K562 (cell line): ENCODE measurements at regions not wholly inside any gene's neighbourhood (a gene's known extent, or its start where the extent isn't known, plus 50 kb on each side); places are given as distances from the start of the nearest gene placed in this dataset.
A peak's percentile ranks its signal among the peaks of the same experiment; 100 is the strongest.

ENCODE experiments used
- ATAC-seq: fragments of 200-7000 bp; cut with Tn5 transposase; 3 replicates; pipeline ENCODE4 v1.9.1; 2020; ENCODE audit warnings: moderate library complexity
- BruUV-seq: library from RNA; stranded (reverse); fragments of 400-500 nt; replicated peaks from 2 replicates; lab custom pipeline; 2021; lab: Mats Ljungman, UMichigan
- CTCF ChIA-PET: fragments of 300-600 bp; formaldehyde crosslinking; extraction: SDS; loops from one replicate; lab custom pipeline; 2021; ENCODE audit warnings: low intra/inter-chr PET ratio; lab: Yijun Ruan, JAX
- POLR2A ChIA-PET: fragments of 300-600, 350-650 bp; sonication (Branson Sonifier 250); formaldehyde crosslinking; extraction: SDS; loops from one replicate; lab custom pipeline; 2021; ENCODE audit warnings: antibody characterized with exemption, inconsistent platforms; lab: Yijun Ruan, JAX
- DNase-seq, 4 experiments: peaks; one replicate each; pipeline versions ENCODE4 v3.0.0 to v3.0.0-alpha.2; 2011 to 2018; ENCODE audit warnings: low spot score in 3 of 4, mixed read lengths in 3 of 4; ENCODE audit errors: extremely low read depth in 1 of 4
- FAIRE-seq: peaks from 2 replicates; lab custom pipeline; 2011; peaks lifted over from hg19 to GRCh38; lab: Jason Lieb, UNC
- H2AFZ ChIP-seq: 2 replicates; pipeline ENCODE4 v1.6.0; 2011; ENCODE audit warnings: low read depth, low read length, control low read depth, inconsistent platforms
- H3K27ac ChIP-seq: fragments of 200-600 bp; 3 replicates; pipeline ENCODE4 v1.8.0; 2011; ENCODE audit warnings: low read depth, mild to moderate bottlenecking, control low read depth, inconsistent platforms, low read length, moderate library complexity, mixed read lengths; ENCODE audit errors: extremely low read depth
- H3K27me3 ChIP-seq, 2 experiments: fragments of 300-600 bp in 1 of 2; 2 replicates in 1 of 2; 3 replicates in 1 of 2; pipeline versions ENCODE4 v1.6.0 to v1.8.0; 2011; ENCODE audit warnings: inconsistent platforms in 2 of 2, low read length in 2 of 2, mild to moderate bottlenecking in 1 of 2, mixed read lengths in 1 of 2, moderate library complexity in 1 of 2; ENCODE audit not compliant: control insufficient read depth in 2 of 2, insufficient read depth in 2 of 2
- H3K36me3 ChIP-seq: fragments of 300-600 bp; 3 replicates; pipeline ENCODE4 v1.8.0; 2011; ENCODE audit warnings: mild to moderate bottlenecking, low read length, inconsistent platforms; ENCODE audit not compliant: control insufficient read depth, insufficient read depth
- H3K4me1 ChIP-seq, 2 experiments: fragments of 200-600 bp in 1 of 2; replicated peaks in 1 of 2; 2 replicates in 1 of 2; 3 replicates in 1 of 2; pipeline versions ENCODE4 v1.5.1 to v1.8.0; 2011; ENCODE audit warnings: inconsistent platforms in 2 of 2, low read length in 2 of 2, mild to moderate bottlenecking in 1 of 2, mixed read lengths in 1 of 2, moderate library complexity in 1 of 2; ENCODE audit not compliant: control insufficient read depth in 2 of 2, insufficient read depth in 2 of 2
- H3K4me2 ChIP-seq: 2 replicates; pipeline ENCODE4 v1.6.1; 2011; ENCODE audit warnings: low read length, control low read depth, inconsistent platforms, mixed read lengths; ENCODE audit not compliant: insufficient read depth
- H3K4me3 ChIP-seq: fragments of 200-600 bp; sonication (generic), shearing (Covaris generic); 2 replicates; pipeline ENCODE4 v1.5.1; 2016; ENCODE audit warnings: control low read depth, inconsistent platforms
- H3K79me2 ChIP-seq: fragments of 200-600 bp; 3 replicates; pipeline ENCODE4 v1.8.0; 2011; ENCODE audit warnings: low read length, inconsistent platforms; ENCODE audit not compliant: control insufficient read depth, insufficient read depth
- H3K9ac ChIP-seq, 2 experiments: 2 replicates each; pipeline versions ENCODE4 v1.6.0 to v1.6.1; 2011; ENCODE audit warnings: low read depth in 2 of 2, low read length in 2 of 2, control low read depth in 1 of 2, inconsistent platforms in 1 of 2, mild to moderate bottlenecking in 1 of 2, mixed read lengths in 1 of 2; ENCODE audit not compliant: insufficient read depth in 1 of 2
- H3K9me1 ChIP-seq: one replicate; pipeline ENCODE4 v1.6.0; 2011; ENCODE audit warnings: inconsistent platforms, mild to moderate bottlenecking, low read length, moderate library complexity; ENCODE audit not compliant: control insufficient read depth, insufficient read depth
- H3K9me3 ChIP-seq: replicated peaks from 2 replicates; pipeline ENCODE4 v1.5.1; 2011; ENCODE audit warnings: low read depth, low read length, inconsistent platforms; ENCODE audit not compliant: control insufficient read depth, insufficient read depth
- H4K20me1 ChIP-seq: replicated peaks from 2 replicates; pipeline ENCODE4 v1.6.1; 2011; ENCODE audit warnings: low read length, inconsistent platforms, mixed read lengths; ENCODE audit not compliant: control insufficient read depth, insufficient read depth
- BRD4 ChIP-seq: fragments of 200-600 bp; sonication (generic); IDR thresholded peaks from 2 replicates; pipeline ENCODE4 v1.6.1; 2017; ENCODE audit warnings: inconsistent platforms
- C11orf30 ChIP-seq: fragments of 450-650 bp; IDR thresholded peaks from 2 replicates; pipeline ENCODE4 v1.6.1; 2016; ENCODE audit warnings: low read depth, mild to moderate bottlenecking
- CBFB ChIP-seq: sonication (generic); formaldehyde crosslinking; IDR thresholded peaks from 2 replicates; pipeline ENCODE4 v1.4.0; 2020; ENCODE audit warnings: mild to moderate bottlenecking, missing genetic modification reagents
- FOS ChIP-seq: IDR thresholded peaks from 3 replicates; pipeline ENCODE4 v1.6.1; 2011; ENCODE audit not compliant: insufficient read length; ENCODE audit errors: extremely low read depth
- MAFF ChIP-seq: IDR thresholded peaks from 2 replicates; pipeline ENCODE4 v1.6.1; 2012; ENCODE audit warnings: low read length, improper control_type of control experiment
- MAFG ChIP-seq: fragments of 450-650 bp; conservative IDR thresholded peaks from 2 replicates; pipeline ENCODE4 v1.6.1; 2016; ENCODE audit warnings: missing genetic modification characterization, missing compliant biosample characterization
- MAFK ChIP-seq: IDR thresholded peaks from 2 replicates; pipeline ENCODE4 v1.6.1; 2011; ENCODE audit warnings: low read length, improper control_type of control experiment
- MLX ChIP-seq, 2 experiments: fragments of 450-650 bp in 1 of 2; sonication (generic) in 1 of 2; formaldehyde crosslinking; conservative IDR thresholded peaks; 2 replicates each; pipeline versions ENCODE4 v1.4.0 to v1.8.1; 2020 to 2022; ENCODE audit warnings: mild to moderate bottlenecking in 1 of 2, missing genetic modification reagents in 1 of 2
- NFXL1 ChIP-seq: fragments of 450-650 bp; formaldehyde crosslinking; IDR thresholded peaks from 2 replicates; pipeline ENCODE4 v1.4.0; 2021; ENCODE audit warnings: mild to moderate bottlenecking
- THRA ChIP-seq: fragments of 450-650 bp; IDR thresholded peaks from 2 replicates; pipeline ENCODE4 v1.6.1; 2017; ENCODE audit warnings: mild to moderate bottlenecking, moderate library complexity
- ZFP36 ChIP-seq: fragments of 150-350 bp; IDR thresholded peaks from 2 replicates; pipeline ENCODE4 v1.6.1; 2018; ENCODE audit warnings: low read length, low read depth; ENCODE audit not compliant: partially characterized antibody
- ZNF12 ChIP-seq: sonication (generic); formaldehyde crosslinking; IDR thresholded peaks from 2 replicates; pipeline ENCODE4 v1.4.0; 2020; ENCODE audit warnings: mild to moderate bottlenecking, missing genetic modification reagents
- ZNF316 ChIP-seq: fragments of 450-650 bp; IDR thresholded peaks from 2 replicates; pipeline ENCODE4 v1.6.1; 2016
- ZNF512 ChIP-seq: IDR thresholded peaks from 2 replicates; pipeline ENCODE4 v1.6.1; 2016; ENCODE audit warnings: missing genetic modification characterization, missing compliant biosample characterization
- ZNF551 ChIP-seq: fragments of 250-450 bp; sonication (Bioruptor Pico); IDR thresholded peaks from 2 replicates; pipeline ENCODE4 v1.5.0; 2021; ENCODE audit warnings: mild to moderate bottlenecking, moderate library complexity
- WGBS: fragments of 100-300 bp; shearing (Covaris generic); methylation state at CpG from one replicate; pipeline ENCODE4 v1.1.6; 2016; ENCODE audit warnings: low coverage, mixed read lengths; ENCODE audit not compliant: insufficient coverage; ENCODE audit errors: missing lambda C conversion rate; 5-methylcytosine and 5-hydroxymethylcytosine counted together
- in situ Hi-C: fragments of 300-500 bp; cut with MboI; formaldehyde crosslinking; loops from 4 replicates; pipeline ENCODE4 v1.15.0; 2018; ENCODE audit warnings: inconsistent platforms, mixed read lengths
- intact Hi-C: fragments of 100-400 bp; cut with micrococcal nuclease; formaldehyde crosslinking; loops from 2 replicates; pipeline ENCODE4 v1.14.2; 2022

- CTCF ChIA-PET = no interaction called here
- H3K9me3 ChIP-seq = no peaks in the 10 kb centered on the region
- TF ChIP-seq ZNF12 (no peak), ZFP36 (peak; percentile 48)
- TF ChIP-seq, all 486 proteins: peak for 1
- H3K79me2 ChIP-seq = no peaks in the 10 kb centered on the region
- 2% methylated on average over 3 of the region's 3 CpGs for WGBS
- H3K9me1 ChIP-seq = no peaks in the 10 kb centered on the region
- H3K4me3 ChIP-seq = no peak overlapping the region
- H3K4me1 ChIP-seq = no peaks in the 10 kb centered on the region
- no peak for FAIRE-seq
- intact Hi-C loops (no loop called here), in situ Hi-C loops (no loop called here)
- no peak overlapping the region for H2AFZ ChIP-seq
- no peak for DNase-seq
- BruUV-seq = no TSS peak
- no peak overlapping the region for H3K9ac ChIP-seq
- H3K27me3 ChIP-seq = no peaks in the 10 kb centered on the region
- H3K4me2 ChIP-seq = no peak overlapping the region
- no peaks in the 10 kb centered on the region for H4K20me1 ChIP-seq
- H3K36me3 ChIP-seq = no peaks in the 10 kb centered on the region
- POLR2A ChIA-PET = no interaction called here
- no peak for ATAC-seq
- no peak overlapping the region for H3K27ac ChIP-seq
Measured at GRCh38 chrX:106341823-106342222, 173.7 kb downstream of the PWWP3B start.

GRCh38 chrX:106356580-106356979 lies 188.5 kb downstream of the PWWP3B start:
- Histone ChIP-seq H3K27me3 (no peaks in the 10 kb centered on the region), H3K36me3 (no peaks in the 10 kb centered on the region), H3K4me3 (no peak overlapping the region), H2AFZ (no peak overlapping the region), H3K9me3 (no peaks in the 10 kb centered on the region), H3K9ac (no peak overlapping the region), H3K4me1 (no peaks in the 10 kb centered on the region), H4K20me1 (no peaks in the 10 kb centered on the region), H3K79me2 (no peaks in the 10 kb centered on the region), H3K4me2 (no peak overlapping the region), H3K9me1 (no peaks in the 10 kb centered on the region), H3K27ac (no peak overlapping the region)
- in situ Hi-C loops (no loop called here), intact Hi-C loops (no loop called here)
- no peak for DNase-seq
- FAIRE-seq = no peak
- ChIA-PET POLR2A (no interaction called here), CTCF (no interaction called here)
- no TSS peak for BruUV-seq
- no peak for ATAC-seq
- no peak for TF ChIP-seq THRA
- no peak for TF ChIP-seq MLX (CRISPR knock-in tag; conservative IDR thresholded peaks at IDR 0.05)
- TF ChIP-seq ZNF512 (tag) = no peak
- peak; percentile 68 for TF ChIP-seq ZNF316
- TF ChIP-seq CBFB = no peak
- no peak for TF ChIP-seq FOS
- TF ChIP-seq MAFG (tag) = peak; percentile 61
- peak; percentile 90 for TF ChIP-seq MAFK
- no peak for TF ChIP-seq NFXL1 (CRISPR knock-in tag)
- TF ChIP-seq BRD4 = no peak
- peak; percentile 35; the same call in 1 of the 2 replicates for TF ChIP-seq C11orf30
- TF ChIP-seq ZNF551 (CRISPR knock-in tag) = no peak
- TF ChIP-seq MAFF = peak; percentile 78
